Stimulated activated CD8-positive, alpha-beta memory T cell treated with anti-CD3 and anti-CD28 coated beads, Interleukin-12 subunit alpha, Interleukin-12 subunit beta, amount 100 ng/mL, for 24 hours (primary cell): ENCODE measurements at regions not wholly inside any gene's neighbourhood (a gene's known extent, or its start where the extent isn't known, plus 50 kb on each side); places are given as distances from the start of the nearest gene placed in this dataset.
"Not testable (repeated sequence)": the region's sequence is repeated elsewhere in the genome, so short reads cannot be mapped to it uniquely, and the experiment has no call there.

Source experiments
- DNase-seq: peaks from one replicate; pipeline ENCODE4 v3.0.0-alpha.2; 2020; ENCODE audit errors: extremely low read depth

DNA sequence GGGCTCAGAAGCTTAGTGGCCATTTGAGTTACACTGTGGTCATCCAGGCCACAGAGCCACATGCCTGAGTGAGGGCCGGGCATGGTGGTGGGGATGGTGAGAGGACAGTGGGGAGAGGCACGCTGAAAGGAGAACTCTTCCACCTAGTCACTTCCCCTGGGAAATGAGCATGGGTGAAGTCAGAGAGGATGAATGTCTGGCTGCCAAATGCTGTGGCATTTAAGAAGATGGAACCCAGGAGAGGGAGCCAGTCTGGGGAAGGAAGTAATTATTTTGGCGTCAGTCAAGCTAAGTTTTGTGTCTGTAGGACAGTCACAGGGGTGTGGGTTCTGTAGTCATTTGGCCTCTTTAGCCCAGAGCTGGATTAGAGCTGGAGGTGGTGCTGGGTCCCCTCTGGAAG, 86.0 kb upstream of the PODXL start:
- no peak for DNase-seq

DNA sequence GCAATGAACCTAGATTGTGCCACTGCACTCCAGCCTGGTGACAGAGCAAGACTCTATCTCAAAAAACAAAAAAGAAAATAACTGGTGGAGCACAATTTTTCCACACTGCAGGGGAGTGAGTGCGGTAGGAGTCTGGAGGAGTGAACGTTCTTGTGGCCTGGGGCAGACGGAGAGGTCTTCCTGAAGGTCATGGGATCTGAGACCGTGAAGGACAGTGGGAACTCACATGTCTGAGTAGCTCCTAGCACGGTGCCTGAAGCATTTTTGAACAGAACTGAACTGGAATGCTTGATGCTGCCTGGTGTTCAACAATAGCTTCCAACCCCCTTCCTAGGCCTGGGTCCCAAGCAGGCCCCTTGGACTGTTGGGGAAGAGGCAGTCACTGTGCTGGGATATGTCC, 84.3 kb upstream of the PODXL start:
- no peak for DNase-seq

DNA sequence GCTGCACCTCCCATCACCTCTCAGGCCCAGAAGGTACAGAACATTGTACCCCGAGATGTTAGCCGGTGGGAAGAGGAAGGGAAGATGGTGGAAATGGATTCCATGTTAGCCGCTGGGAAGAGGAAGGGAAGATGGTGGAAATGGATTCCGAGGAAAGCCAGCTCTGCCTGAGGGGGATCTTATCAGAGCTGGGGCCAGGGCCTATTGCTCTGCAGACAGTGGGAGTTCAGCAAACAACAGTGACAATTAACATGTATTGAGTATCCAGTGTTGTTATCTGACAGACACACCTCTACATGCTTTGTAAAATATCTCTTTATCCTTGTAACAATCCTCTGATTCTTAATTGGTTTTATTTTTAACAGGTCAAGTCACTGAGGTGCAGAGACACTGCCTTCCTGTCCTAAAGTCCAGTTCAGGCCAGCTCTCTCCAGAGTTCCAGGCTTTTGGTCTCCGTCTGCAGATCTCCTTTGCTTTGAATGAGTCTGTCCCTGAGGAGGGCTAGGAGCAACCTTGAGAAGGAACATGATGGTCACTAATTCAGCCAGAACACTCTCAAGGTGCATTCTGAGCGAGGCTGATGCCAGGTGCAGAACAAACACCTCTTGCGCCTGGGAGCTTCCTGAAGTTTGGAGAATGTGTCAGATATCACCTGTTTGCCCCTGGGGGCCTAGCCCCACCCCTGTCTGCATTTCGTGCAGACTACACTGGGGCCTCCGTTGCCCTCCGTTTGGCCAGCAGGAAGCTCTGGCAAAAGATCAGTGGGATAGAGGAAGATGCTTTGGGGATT, 82.4 kb upstream of the PODXL start:
- DNase-seq = no peak

DNA sequence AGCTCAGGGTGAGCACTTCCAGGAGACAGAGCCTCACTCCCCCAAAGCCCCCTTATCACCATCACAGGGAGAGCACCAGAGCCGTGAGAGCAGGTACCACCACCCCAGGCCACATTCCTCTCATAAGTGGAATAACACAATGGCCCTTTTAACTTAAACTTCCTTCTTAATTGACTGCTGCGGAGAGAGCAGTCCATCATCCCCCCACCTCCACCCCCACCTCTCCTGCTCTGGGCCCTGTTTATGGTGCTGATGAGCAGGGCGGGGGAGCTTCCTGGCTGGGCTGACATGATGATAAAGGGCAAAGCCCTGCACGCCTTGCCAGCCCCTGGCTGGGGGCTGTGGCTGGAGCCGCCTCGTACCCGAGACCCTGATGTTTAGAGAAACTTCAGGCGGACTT, 81.4 kb upstream of the PODXL start:
- DNase-seq = no peak

DNA sequence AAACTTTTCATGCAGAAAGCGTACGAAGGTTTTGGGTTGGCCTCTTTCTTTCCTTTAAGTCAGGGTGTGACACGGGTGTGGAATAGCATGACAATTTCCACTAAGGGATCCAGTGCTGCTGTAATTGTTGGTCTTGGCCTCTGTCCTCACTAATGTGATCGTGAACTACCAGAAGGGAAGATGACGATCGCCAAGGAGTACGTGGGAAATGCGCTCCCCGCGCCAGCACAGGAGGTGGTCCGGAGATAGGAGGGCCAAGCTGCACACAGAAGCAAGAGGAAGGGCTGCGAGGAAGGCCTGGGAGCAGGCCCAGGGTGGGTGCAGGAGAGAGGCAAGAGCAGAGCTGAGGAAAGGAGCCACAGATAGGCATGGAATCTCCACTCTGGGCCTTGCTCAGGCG, 79.7 kb upstream of the PODXL start:
- no peak for DNase-seq

DNA sequence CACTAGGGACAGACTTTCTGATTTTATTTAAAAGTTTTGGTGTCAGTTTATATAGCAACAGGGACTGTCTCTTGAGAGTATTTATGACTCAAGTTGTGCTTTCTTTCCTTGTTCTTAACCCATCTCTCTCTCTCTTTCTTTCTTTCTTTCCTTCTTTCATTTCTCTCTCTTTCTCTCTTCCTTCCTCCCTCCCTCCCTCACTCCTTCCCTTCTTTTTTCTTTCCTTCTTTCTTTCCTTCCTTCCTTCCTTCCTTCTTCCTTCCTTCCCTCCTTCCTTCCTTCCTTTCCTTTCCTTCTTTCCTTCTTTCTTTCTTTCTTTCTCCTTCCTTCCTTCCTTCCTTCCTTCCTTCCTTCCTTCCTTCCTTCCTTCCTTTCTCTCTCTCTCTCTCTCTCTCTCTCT, 77.8 kb upstream of the PODXL start:
- DNase-seq = not testable (repeated sequence)

DNA sequence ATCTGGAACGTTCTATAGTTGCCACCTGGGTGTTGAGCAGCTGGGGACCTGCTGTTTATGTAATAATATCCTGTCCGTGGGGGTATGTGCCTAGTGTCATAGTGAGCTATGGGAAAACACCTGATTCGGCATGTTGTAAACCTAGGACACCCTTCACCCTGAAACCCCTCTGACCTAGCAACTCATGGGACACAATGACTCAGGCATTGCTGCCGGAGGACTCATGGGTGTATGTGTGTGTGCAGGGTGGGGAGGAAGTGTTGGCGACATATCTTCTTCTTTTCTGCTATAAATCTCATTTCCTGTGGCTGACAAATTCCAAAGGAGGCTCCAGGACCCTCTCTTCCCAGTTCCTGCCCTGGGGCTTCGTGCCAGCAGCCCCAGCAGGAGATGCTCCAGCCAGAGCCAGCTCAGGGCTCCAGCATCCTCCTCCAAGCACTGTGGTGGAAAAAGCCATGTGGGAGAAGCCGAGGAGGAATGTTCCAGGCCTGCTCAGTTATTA, 77.0 kb upstream of the PODXL start:
- DNase-seq = no peak

DNA sequence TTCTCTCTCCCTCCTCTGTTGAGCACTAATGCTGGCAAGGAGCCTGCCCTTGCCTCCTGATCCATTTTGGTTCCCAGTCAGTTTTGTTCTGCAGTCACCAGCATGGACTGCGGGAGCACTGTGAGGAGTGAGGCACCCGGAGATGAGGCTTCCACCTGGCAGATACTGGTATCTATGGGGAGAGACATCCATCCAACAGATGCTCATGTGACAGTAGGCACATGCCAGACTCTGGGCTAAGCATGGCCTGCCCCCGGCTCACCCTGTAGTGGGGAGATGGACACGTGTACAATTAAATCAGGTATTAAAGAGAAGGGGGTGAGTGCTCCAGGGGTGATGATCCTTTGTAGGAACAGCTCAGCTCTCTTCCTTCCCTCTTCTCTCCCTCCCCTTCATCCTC, 74.0 kb upstream of the PODXL start:
- DNase-seq = no peak

DNA sequence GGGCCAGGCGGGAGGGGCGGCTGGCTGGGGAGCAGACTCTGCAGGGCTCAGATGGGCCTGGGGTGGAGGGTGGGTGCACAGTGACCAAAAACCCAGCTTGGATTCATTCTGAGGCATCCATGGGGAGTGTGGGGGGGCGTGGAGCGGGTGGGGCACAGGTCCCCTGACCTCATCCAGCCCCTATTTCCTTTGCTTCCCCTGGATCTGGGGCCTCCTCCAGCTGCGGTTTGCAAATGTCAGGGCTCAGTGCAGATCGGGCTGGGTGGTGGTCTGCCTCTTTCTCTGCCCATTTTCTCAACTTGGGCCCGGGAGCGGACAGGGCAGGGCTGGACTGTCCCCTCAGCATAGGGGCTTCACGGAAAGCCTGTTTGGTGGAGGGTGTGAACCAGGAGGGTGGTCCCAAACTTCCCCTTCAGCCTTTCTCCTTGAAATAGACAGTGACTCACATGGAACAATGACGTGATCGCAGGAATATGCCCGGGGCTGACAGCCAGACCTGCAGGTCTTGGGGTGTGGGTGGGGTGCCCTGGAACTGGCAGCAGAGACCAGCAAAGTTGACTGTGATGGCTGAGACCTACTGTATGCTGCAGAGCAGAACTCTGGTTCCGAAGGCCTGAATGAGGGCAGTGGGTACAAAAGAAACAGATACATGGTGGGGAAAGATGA, 72.9 kb upstream of the PODXL start:
- no peak for DNase-seq

DNA sequence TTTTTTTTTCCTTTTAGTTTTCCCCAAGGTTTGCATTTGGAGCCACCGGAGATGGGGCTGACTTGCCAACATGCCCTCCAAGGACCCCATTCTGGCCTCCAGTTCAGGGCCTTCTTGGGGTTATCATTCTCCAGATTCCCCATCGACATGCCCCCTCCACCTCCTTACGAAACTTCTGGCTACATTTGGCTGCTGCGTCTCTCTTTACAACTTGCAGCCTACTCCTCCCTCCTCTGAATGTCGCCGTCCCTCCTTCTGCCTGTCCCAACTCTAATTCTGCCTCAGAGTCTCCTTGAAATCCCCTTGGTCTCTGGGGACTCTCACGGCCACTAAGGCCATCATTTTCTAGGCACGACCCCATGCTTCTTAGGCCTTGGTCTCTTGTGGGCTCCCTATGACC, 72.2 kb upstream of the PODXL start:
- no peak for DNase-seq

DNA sequence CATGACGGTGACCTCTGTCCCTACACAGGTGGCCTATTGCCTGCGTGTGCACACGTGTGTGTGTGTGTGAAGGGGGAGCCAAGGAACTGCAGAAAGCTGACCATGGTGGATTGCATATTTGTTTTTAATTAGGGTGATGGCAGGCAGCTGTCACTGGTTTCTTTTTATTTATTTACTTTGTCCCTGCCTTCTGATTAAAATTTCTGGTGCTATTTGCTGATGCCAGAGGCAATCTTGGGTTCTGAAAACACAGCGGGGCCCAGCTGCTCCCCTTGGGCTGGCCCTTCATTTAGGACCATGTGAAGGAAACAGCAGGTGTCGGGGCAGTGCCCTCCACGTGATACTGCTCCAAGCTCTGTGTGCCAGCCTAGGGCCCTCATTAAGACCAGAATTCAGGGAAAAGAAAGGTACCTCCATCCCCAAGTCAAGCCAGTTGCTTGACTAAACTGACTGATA, 71.3 kb upstream of the PODXL start:
- DNase-seq = no peak

DNA sequence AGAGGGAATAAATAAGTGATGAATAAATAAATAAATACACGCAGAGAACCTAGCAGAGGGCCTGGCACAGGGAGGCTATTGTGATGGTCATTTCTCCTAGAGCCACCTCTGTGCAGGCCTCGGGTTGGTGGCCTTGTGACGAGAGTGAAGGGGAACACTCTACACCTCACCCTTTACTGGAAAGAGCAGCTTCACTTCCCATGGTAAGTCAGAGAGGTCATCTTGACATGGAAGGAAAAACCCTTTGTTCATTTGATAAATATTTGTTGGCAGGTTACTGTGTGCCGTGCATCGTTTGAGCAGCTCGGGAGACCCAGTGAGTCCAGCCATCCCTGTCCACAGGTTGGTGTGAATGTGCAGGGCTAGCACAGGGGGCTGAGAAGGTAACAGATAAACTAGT, 70.2 kb upstream of the PODXL start:
- DNase-seq = no peak

DNA sequence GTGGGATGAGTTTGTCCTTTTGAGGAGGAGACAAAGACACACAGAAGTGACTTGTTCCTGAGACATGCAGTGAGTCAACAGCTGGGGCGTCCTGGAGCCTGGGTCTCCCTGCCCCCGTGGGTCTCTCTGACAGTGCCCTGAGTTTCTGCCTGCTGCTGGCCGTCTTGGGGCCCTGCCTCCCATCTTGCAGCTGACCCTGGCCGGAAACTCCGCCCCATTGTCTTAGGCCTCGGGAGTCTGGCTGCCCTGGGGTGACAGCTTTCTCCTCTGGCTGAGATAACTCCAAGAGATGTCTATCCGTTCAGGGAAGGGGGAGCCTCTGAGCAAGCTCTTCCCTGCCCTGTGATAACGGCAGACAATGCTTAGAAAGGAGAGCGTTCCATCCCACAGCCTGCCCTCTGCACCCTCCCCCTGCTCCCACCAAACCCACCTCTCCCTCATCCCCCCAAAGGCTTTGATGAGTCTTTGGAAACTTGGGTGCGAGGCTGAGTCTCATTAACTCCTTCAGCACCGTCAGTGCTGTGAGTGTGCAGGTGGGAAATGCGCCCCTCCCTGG, 69.5 kb upstream of the PODXL start:
- DNase-seq = no peak

DNA sequence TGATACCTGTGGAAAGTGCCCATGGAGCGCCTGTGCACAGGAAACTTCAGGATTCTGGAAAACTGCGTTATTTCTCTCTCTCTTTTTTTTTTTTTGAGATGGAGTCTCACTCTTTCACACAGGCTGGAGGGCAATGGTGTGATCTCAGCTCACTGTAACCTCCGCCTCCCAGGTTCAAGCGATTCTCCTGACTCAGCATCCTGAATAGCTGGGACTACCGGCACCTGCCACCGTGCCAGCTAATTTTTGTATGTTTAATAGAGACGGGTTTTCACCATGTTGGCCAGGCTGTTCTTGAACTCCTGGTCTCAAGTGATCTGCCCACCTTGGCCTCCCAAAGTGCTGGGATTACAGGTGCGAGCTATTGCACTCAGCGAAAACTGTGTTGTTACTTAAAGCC, 68.9 kb upstream of the PODXL start:
- DNase-seq = not testable (repeated sequence)

DNA sequence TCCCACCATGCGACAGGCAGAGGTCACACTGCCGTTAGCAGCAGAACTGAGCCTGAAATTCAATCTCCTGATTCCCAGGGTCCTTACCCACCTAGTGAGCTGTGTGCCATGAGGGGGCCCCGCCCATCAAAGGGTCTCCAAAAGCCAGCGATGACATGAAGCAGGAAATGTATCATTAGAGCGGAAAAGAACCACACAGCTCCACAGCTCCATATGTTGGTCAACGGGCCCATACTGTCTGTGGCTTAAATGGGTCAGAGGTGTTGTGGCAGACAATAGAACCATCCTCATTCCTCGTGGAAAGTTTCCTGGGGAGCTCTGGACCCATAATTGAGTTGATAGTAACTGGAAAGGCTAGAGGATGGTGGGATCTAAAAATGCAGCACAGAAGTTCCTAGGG, 68.1 kb upstream of the PODXL start:
- DNase-seq = no peak

DNA sequence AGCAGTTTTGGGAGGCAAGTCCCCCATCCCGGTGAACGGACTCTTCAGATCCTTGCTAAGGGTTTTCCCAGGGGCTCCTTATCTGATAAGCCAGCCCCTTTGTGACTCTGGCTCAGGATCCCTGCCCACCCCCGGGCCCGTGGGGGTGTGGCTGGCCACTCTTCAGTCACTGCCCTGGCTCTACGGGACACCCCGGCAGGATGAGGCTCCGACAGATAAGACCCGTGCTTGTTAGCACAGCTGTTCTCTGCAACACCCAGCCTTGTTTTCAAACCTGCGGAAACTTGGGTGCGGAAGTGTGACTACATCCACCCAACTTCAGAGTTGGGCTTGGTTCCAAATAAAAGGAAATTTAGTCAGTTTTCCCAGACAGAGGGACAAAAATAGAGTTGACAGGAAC, 66.7 kb upstream of the PODXL start:
- no peak for DNase-seq

DNA sequence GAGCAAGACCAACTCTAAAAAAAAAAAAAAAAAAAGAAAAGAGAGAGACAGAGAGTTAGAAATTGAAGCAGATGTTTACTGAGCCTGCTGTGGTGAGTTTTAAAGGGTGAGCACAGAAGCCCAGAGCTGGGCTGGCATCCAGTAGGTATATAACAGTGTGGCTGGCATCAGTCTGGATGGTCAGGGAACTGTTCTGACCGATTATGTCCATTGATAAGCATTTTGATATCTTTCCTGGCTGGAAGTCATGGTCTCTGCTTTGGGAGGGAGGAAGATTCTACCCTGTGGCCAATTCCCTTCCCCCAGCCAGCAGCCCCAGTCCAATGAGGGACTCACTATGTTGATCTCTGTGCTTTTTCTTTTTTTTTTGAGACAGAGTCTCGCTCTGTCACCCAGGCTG, 65.2 kb upstream of the PODXL start:
- no peak for DNase-seq

DNA sequence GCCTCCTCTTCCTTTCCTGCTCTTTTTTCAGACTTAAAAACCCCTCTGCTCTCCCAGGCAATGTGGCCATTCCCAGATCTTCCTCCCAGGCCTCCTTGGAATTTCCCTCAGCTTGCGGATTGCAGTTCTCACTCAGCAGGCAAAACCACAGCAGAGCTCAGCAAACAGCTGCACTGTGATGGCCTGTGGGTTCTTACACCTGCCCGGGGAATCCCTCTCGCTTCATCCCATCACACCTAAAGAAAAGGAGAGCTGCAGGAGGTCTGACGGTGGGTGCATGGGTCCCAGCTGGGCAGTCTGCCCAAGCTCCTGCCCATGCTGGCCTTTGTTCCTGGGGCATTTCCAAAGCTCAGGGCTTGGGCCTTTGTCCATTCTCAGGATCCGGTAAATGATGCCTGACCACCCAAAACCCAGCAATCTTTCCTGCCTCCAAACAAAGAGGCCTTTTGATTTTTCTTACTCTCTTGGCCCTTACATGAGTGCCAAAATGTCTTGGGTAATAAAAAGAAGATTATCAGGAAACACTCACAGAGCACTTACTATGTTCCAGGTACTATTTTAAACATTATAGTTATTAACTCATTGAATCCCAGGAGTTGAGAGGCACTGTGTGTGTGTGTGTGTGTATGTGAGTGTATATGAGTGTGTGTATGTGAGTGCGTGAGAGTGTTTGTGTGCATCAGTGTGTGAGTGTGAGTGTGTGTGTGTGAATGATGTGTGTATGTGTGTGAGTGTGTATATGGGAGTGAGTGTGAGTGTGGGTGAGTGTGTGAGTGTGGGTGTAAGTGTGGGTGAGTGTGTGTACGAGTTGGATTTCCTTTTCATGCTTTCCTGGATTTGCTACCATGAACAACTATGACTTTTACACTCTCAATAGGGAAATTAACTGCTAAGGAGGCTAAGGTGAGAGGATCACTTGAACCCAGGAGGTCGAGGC, 64.5 kb upstream of the PODXL start:
- no peak for DNase-seq

DNA sequence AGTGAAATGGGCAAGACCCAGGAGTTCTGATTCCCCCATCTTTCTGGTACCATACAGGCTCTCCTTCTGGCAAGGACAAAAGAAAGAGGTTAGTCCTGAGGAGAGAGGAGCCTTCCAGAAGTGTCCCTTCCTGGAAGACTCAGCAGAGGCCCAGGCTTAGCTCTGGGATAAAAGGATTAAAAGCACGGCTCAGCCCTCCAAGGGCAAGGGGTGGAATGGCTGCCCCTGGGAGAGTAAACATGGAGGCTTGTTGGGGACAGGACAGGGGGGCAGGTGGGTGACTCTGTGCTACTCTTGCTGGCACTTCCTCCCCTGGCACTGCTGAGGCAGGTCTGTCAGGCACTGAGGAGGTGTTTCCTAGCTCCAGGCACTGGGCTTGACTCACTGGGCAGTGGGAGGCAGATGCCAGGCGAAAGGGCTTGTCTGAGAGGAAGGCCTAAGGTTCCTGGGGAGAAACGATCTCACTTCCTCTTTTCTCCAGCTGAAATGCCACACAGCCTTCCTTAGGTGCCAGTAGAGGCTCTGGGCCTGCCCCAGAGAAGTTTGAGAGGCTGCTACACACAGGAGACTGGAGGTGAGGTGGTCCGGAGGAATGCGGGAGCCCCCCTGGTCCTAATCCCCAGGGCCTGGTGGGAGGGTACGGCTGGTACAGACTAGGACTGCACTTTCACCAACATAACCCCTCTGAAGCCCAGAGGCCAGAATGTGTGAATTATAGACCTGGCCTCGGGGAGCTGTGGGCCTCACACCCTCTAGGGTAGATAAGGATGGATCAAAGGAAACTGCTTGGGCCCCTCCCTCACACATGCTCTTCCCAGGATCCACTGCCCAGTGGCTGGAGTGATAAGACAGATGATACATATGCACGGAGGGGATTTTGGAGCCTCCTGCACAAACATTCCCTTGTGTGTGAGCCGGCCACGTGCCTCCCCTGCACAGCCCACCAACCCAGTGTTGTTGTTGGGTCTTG, 63.2 kb upstream of the PODXL start:
- DNase-seq = no peak

DNA sequence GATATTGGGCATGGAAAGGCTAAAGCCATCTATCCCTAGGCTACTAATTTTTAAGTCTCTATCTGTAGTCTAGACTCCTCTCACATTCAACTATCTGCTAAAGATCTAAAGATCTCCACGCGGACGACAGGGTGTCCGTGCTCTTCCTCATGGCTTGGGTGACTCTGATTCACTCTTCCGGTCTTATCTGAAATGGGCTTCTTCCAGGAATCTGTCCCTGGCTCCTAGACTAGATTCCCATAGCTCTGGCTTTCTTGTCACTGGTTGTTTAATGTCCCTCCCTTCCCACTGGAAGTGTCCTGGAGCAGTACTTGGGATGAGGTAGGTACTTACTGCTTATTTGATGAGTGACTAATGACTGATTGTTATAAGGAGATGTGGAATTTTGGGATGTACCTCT, 62.0 kb upstream of the PODXL start:
- DNase-seq = no peak
